Caki2 (cell line): ENCODE measurements at regions not wholly inside any gene's neighbourhood (a gene's known extent, or its start where the extent isn't known, plus 50 kb on each side); places are given as distances from the start of the nearest gene placed in this dataset.
"Not testable (repeated sequence)": the region's sequence is repeated elsewhere in the genome, so short reads cannot be mapped to it uniquely, and the experiment has no call there.

Experiments used
- DNase-seq: peaks from one replicate; pipeline ENCODE4 v3.0.0-alpha.2; 2015; ENCODE audit warnings: low read depth
- in situ Hi-C: cut with HindIII; loops from 2 replicates; pipeline ENCODE4 v1.10.0; 2016; ENCODE audit warnings: low sequenced_read_pairs, low pct_unique_long_range_greater_than_20kb, mixed read lengths

DNA sequence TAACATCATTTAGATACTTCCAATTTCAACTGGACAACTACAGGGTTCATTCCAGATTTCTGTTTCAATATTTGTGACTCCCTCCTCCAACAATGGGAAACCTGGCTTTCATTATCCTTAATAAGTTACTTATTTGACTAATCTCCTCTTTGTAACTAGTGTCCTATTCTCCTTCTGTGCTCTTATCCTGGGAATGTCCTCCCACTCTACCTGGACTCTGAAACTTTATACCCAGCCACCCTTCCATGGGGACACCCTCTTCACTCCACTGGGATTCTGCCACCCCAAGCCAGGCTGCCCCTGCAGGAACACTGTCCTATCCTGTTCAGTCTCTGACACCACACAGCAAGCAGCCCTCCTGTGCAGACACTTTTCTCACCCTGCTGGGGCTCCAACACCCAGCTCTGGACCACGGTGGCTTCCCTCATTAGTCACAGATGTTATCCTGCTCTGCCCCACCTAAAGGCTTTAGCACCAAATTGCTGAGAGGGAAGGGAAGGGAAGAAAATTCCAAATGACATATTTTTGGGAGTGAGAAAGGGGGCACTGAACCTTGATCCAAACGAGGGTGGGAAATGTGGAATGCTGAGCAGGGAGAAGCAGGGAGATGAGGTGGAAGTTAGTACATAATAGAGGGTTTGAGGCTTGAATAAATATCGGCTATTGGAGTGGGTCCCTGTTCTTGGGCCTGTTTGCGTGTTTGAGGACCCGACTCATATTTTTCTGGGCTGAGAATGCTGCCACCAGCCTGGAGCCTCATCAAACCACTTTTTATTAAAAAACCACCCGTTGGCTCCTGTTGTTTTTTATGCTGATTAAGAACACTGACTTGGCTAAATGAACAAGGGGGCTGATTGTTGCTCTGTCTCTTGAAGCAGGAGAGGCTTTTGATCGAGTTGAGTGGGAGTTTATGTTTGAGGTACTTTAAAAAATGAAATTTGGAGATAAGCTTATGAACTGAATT lies 54.0 kb upstream of the AKIRIN2 start:
- in situ Hi-C loops: no loop called here
- DNase-seq: peak; percentile 43

DNA sequence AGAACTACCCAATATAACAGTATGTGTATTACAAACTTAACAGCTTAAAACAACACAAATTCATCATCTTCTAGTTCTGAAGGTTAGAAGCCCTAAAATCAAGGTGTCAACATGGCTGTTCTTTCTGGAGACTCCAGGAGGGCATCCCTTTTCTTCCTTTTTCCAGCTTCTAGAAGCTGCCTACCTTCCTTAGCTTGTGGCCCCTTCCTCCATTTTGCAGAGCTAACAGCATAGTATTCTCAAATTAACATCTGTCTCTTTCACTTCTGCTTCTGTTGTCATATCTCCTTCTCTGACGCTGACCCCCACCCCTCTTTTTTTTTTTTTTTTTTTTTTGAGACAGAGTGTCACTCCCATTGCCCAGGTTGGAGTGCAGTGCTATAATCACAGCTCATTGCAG lies 52.8 kb upstream of the AKIRIN2 start:
- no peak for DNase-seq
- in situ Hi-C loops: no loop called here

DNA sequence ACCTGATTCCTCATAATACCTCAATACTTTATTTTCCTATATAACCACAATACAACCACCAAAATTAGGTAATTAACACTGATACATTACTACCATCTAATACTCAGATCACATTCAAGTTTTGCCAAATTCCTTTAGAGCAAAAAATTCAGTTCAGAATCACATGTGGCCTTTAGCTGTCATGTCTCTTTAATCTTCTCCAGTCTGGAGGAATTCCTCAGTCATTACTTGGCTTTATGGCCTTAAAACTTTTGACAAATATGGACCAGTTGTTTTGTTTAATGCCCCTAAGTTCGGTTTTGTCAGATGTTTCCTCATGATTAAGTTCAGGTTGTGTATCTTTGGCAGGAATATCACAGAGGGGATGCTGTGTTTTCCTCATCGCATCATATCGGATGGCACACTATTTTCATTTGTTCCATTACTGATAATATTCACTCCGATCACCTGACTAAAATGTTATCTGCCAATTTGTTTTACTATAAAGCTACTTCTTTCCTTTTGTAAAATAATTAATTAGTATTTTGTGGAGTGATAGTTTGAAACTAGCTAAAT lies 51.2 kb upstream of the AKIRIN2 start:
- in situ Hi-C loops: no loop called here

DNA sequence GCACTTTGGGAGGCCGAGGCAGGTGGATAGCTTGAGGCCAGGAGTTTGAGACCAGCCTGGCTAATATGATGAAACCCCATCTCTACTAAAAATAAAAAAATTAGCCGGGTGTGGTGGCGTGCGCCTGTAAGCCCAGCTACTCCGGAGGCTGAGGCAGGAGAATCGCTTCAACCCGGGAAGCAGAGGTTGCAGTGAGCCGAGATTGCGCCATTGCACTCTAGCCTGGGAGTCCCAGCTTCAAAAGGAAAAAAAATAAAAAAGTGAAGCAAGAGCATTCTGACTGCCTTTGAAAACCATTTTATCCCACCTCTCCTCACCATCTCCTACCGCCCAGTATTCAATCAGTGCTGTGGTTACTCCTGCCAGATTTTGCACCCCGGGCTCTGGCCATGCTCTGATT lies 50.5 kb upstream of the AKIRIN2 start:
- in situ Hi-C loops, DNase-seq: not testable (repeated sequence)

More for the DNA sequence above, 51.2 kb upstream of the AKIRIN2 start:
- no peak for DNase-seq
